ENCODE measurements at regions not wholly inside any gene's neighbourhood (a gene's known extent, or its start where the extent isn't known, plus 50 kb on each side); places are given as distances from the start of the nearest gene placed in this dataset.
"Not testable (repeated sequence)": the region's sequence is repeated elsewhere in the genome, so short reads cannot be mapped to it uniquely, and the experiment has no call there.

DNA sequence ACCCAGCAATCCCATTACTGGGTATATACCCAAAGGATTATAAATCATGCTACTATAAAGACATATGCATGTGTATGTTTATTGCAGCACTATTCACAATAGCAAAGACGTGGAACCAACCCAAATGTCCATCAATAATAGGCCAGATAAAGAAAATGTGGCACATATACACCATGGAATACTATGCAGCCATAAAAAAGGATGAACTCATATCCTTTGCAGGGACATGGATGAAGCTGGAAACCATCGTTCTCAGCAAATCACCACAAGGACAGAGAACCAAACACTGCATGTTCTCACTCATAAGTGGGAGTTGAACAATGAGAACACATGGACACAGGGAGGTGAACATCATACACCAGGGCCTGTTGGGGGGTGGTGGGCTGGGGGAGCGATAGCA lies 109.7 kb downstream of the ATXN3L start:
- TF ChIP-seq, protein P1, sequence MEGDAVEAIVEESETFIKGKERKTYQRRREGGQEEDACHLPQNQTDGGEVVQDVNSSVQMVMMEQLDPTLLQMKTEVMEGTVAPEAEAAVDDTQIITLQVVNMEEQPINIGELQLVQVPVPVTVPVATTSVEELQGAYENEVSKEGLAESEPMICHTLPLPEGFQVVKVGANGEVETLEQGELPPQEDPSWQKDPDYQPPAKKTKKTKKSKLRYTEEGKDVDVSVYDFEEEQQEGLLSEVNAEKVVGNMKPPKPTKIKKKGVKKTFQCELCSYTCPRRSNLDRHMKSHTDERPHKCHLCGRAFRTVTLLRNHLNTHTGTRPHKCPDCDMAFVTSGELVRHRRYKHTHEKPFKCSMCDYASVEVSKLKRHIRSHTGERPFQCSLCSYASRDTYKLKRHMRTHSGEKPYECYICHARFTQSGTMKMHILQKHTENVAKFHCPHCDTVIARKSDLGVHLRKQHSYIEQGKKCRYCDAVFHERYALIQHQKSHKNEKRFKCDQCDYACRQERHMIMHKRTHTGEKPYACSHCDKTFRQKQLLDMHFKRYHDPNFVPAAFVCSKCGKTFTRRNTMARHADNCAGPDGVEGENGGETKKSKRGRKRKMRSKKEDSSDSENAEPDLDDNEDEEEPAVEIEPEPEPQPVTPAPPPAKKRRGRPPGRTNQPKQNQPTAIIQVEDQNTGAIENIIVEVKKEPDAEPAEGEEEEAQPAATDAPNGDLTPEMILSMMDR (IDR thresholded peaks at IDR 0.05): not testable (repeated sequence)
- not testable (repeated sequence) for TF ChIP-seq POLR2A (IDR thresholded peaks at IDR 0.05; ENCODE audit: low read depth)
